ENCODE measurements at regions not wholly inside any gene's neighbourhood (a gene's known extent, or its start where the extent isn't known, plus 50 kb on each side); places are given as distances from the start of the nearest gene placed in this dataset.
A peak's percentile ranks its signal among the peaks of the same experiment; 100 is the strongest.

- Histone ChIP-seq H3K4me1 (ENCODE audit: low read depth, poor library complexity, severe bottlenecking) (peaks cover 59% of the 10 kb centered on the region), H3K4me2 (peak overlapping the region; percentile 96), H3K79me2 (ENCODE audit: insufficient read depth, low read depth) (no peaks in the 10 kb centered on the region), H3K27ac (peak overlapping the region; percentile 73), H3K9ac (peak overlapping the region; percentile 40; the same call in 1 of the 2 replicates), H3K36me3 (ENCODE audit: insufficient read depth) (no peaks in the 10 kb centered on the region), H2AFZ (ENCODE audit: low read depth) (peak overlapping the region; percentile 65), H3K4me3 (IDR thresholded peaks at IDR 0.05; ENCODE audit: insufficient read depth, low read depth, low read length) (peak overlapping the region; percentile 38), H4K20me1 (ENCODE audit: insufficient read depth) (no peaks in the 10 kb centered on the region), H3K27me3 (ENCODE audit: insufficient read depth, low read depth) (no peaks in the 10 kb centered on the region)
- TF ChIP-seq CTCF (conservative IDR thresholded peaks at IDR 0.05; ENCODE audit: low read depth, low read length): no peak
Observed at GRCh38 chr3:176697284-176697889, 499.9 kb downstream of the TBL1XR1 start.

GRCh38 chr3:176696816-176697215, 500.5 kb downstream of the TBL1XR1 start:
- no peaks in the 10 kb centered on the region for H3K79me2 ChIP-seq (ENCODE audit: insufficient read depth, low read depth)
- no peak for TF ChIP-seq CTCF (conservative IDR thresholded peaks at IDR 0.05; ENCODE audit: low read depth, low read length)

GRCh38 chr3:176692966-176693785, 504.1 kb downstream of the TBL1XR1 start:
- no peak overlapping the region for H3K9ac ChIP-seq
- H4K20me1 ChIP-seq (ENCODE audit: insufficient read depth): no peaks in the 10 kb centered on the region
- no peak for TF ChIP-seq CTCF (conservative IDR thresholded peaks at IDR 0.05; ENCODE audit: low read depth, low read length)
- H2AFZ ChIP-seq (ENCODE audit: low read depth): no peak overlapping the region
- H3K4me3 ChIP-seq (IDR thresholded peaks at IDR 0.05; ENCODE audit: insufficient read depth, low read depth, low read length): no peak overlapping the region
- H3K4me1 ChIP-seq (ENCODE audit: low read depth, poor library complexity, severe bottlenecking): peaks cover 23% of the 10 kb centered on the region
- H3K27ac ChIP-seq: no peak overlapping the region
- H3K27me3 ChIP-seq (ENCODE audit: insufficient read depth, low read depth): no peaks in the 10 kb centered on the region
- no peaks in the 10 kb centered on the region for H3K79me2 ChIP-seq (ENCODE audit: insufficient read depth, low read depth)
- no peaks in the 10 kb centered on the region for H3K36me3 ChIP-seq (ENCODE audit: insufficient read depth)
- H3K4me2 ChIP-seq: no peak overlapping the region

More at GRCh38 chr3:176696816-176697215, 500.5 kb downstream of the TBL1XR1 start:
- H3K4me3 ChIP-seq (IDR thresholded peaks at IDR 0.05; ENCODE audit: insufficient read depth, low read depth, low read length): no peak overlapping the region
- no peaks in the 10 kb centered on the region for H4K20me1 ChIP-seq (ENCODE audit: insufficient read depth)
- peaks cover 54% of the 10 kb centered on the region for H3K4me1 ChIP-seq (ENCODE audit: low read depth, poor library complexity, severe bottlenecking)
- peak overlapping the region; percentile 73 for H3K27ac ChIP-seq
- peak overlapping the region; percentile 40; the same call in 1 of the 2 replicates for H3K9ac ChIP-seq
- H3K36me3 ChIP-seq (ENCODE audit: insufficient read depth): no peaks in the 10 kb centered on the region
- no peaks in the 10 kb centered on the region for H3K27me3 ChIP-seq (ENCODE audit: insufficient read depth, low read depth)
- H3K4me2 ChIP-seq: peak overlapping the region; percentile 96
- H2AFZ ChIP-seq (ENCODE audit: low read depth): peak overlapping the region; percentile 65; the same call in 1 of the 2 replicates

GRCh38 chr3:176692199-176692965, 504.9 kb downstream of the TBL1XR1 start:
- Histone ChIP-seq H2AFZ (ENCODE audit: low read depth) (no peak overlapping the region), H4K20me1 (ENCODE audit: insufficient read depth) (no peaks in the 10 kb centered on the region), H3K27me3 (ENCODE audit: insufficient read depth, low read depth) (no peaks in the 10 kb centered on the region), H3K79me2 (ENCODE audit: insufficient read depth, low read depth) (no peaks in the 10 kb centered on the region), H3K9ac (no peak overlapping the region), H3K4me3 (IDR thresholded peaks at IDR 0.05; ENCODE audit: insufficient read depth, low read depth, low read length) (no peak overlapping the region), H3K36me3 (ENCODE audit: insufficient read depth) (no peaks in the 10 kb centered on the region), H3K4me2 (no peak overlapping the region), H3K27ac (no peak overlapping the region), H3K4me1 (ENCODE audit: low read depth, poor library complexity, severe bottlenecking) (peaks cover 15% of the 10 kb centered on the region)
- no peak for TF ChIP-seq CTCF (conservative IDR thresholded peaks at IDR 0.05; ENCODE audit: low read depth, low read length)

All from KMS-11 (cell line).